ENCODE measurements at regions not wholly inside any gene's neighbourhood (a gene's known extent, or its start where the extent isn't known, plus 50 kb on each side); places are given as distances from the start of the nearest gene placed in this dataset.

GRCh38 chr18:45494811-45495210, 120.5 kb upstream of the SLC14A2 start:
- TF ChIP-seq FOXP2 (optimal IDR thresholded peaks at IDR 0.05; ENCODE audit: control extremely low read depth, extremely low read length, insufficient read depth) (no peak), POLR2AphosphoS5 (IDR thresholded peaks at IDR 0.05; ENCODE audit: borderline replicate concordance, low read depth, low read length) (no peak), EZH2 (IDR thresholded peaks at IDR 0.05) (no peak)
- no peak overlapping the region for H3K4me3 ChIP-seq
- no peak overlapping the region for H3K27ac ChIP-seq
- no peak for DNase-seq (ENCODE audit: low read depth, low spot score)
- no peaks in the 10 kb centered on the region for H3K9me3 ChIP-seq (ENCODE audit: low read depth, low read length)
- no peak overlapping the region for H3K9ac ChIP-seq (ENCODE audit: insufficient read length)
- no peaks in the 10 kb centered on the region for H3K36me3 ChIP-seq (ENCODE audit: insufficient read depth, low read length)

GRCh38 chr18:45496741-45497140, 118.5 kb upstream of the SLC14A2 start:
- H3K36me3 ChIP-seq (ENCODE audit: insufficient read depth, low read length), result no peaks in the 10 kb centered on the region
- no peak overlapping the region for H3K9ac ChIP-seq (ENCODE audit: insufficient read length)
- no peak overlapping the region for H3K4me3 ChIP-seq
- no peaks in the 10 kb centered on the region for H3K9me3 ChIP-seq (ENCODE audit: low read depth, low read length)
- DNase-seq (ENCODE audit: low read depth, low spot score), result no peak
- TF ChIP-seq POLR2AphosphoS5 (IDR thresholded peaks at IDR 0.05; ENCODE audit: borderline replicate concordance, low read depth, low read length) (no peak), FOXP2 (optimal IDR thresholded peaks at IDR 0.05; ENCODE audit: control extremely low read depth, extremely low read length, insufficient read depth) (no peak), EZH2 (IDR thresholded peaks at IDR 0.05) (no peak)
- H3K27ac ChIP-seq, result no peak overlapping the region

- no peak for DNase-seq (ENCODE audit: low read depth, low spot score)
- no peaks in the 10 kb centered on the region for H3K9me3 ChIP-seq (ENCODE audit: low read depth, low read length)
- TF ChIP-seq POLR2AphosphoS5 (IDR thresholded peaks at IDR 0.05; ENCODE audit: borderline replicate concordance, low read depth, low read length) (no peak), FOXP2 (optimal IDR thresholded peaks at IDR 0.05; ENCODE audit: control extremely low read depth, extremely low read length, insufficient read depth) (no peak), EZH2 (IDR thresholded peaks at IDR 0.05) (no peak)
- H3K36me3 ChIP-seq (ENCODE audit: insufficient read depth, low read length), result no peaks in the 10 kb centered on the region
- no peak overlapping the region for H3K4me3 ChIP-seq
- no peak overlapping the region for H3K27ac ChIP-seq
- H3K9ac ChIP-seq (ENCODE audit: insufficient read length), result no peak overlapping the region
These were observed 117.5 kb upstream of the SLC14A2 start for GRCh38 chr18:45497595-45498286.

GRCh38 chr18:45498287-45498658, 117.0 kb upstream of the SLC14A2 start:
- TF ChIP-seq POLR2AphosphoS5 (IDR thresholded peaks at IDR 0.05; ENCODE audit: borderline replicate concordance, low read depth, low read length) (no peak), FOXP2 (optimal IDR thresholded peaks at IDR 0.05; ENCODE audit: control extremely low read depth, extremely low read length, insufficient read depth) (no peak), EZH2 (IDR thresholded peaks at IDR 0.05) (no peak)

GRCh38 chr18:45503990-45504389, 111.3 kb upstream of the SLC14A2 start:
- H3K27ac ChIP-seq, result no peak overlapping the region
- H3K36me3 ChIP-seq (ENCODE audit: insufficient read depth, low read length), result no peaks in the 10 kb centered on the region
- no peak overlapping the region for H3K9ac ChIP-seq (ENCODE audit: insufficient read length)
- TF ChIP-seq POLR2AphosphoS5 (IDR thresholded peaks at IDR 0.05; ENCODE audit: borderline replicate concordance, low read depth, low read length) (no peak), FOXP2 (optimal IDR thresholded peaks at IDR 0.05; ENCODE audit: control extremely low read depth, extremely low read length, insufficient read depth) (no peak), EZH2 (IDR thresholded peaks at IDR 0.05) (no peak)
- H3K4me3 ChIP-seq, result no peak overlapping the region
- H3K9me3 ChIP-seq (ENCODE audit: low read depth, low read length), result no peaks in the 10 kb centered on the region
- no peak for DNase-seq (ENCODE audit: low read depth, low spot score)

More at GRCh38 chr18:45498287-45498658, 117.0 kb upstream of the SLC14A2 start:
- no peaks in the 10 kb centered on the region for H3K9me3 ChIP-seq (ENCODE audit: low read depth, low read length)
- H3K27ac ChIP-seq, result no peak overlapping the region
- H3K4me3 ChIP-seq, result no peak overlapping the region
- H3K9ac ChIP-seq (ENCODE audit: insufficient read length), result no peak overlapping the region
- no peaks in the 10 kb centered on the region for H3K36me3 ChIP-seq (ENCODE audit: insufficient read depth, low read length)
- DNase-seq (ENCODE audit: low read depth, low spot score), result no peak

- DNase-seq (ENCODE audit: low read depth, low spot score), result no peak
- H3K27ac ChIP-seq, result no peak overlapping the region
- no peaks in the 10 kb centered on the region for H3K36me3 ChIP-seq (ENCODE audit: insufficient read depth, low read length)
- H3K4me3 ChIP-seq, result no peak overlapping the region
- H3K9ac ChIP-seq (ENCODE audit: insufficient read length), result no peak overlapping the region
- no peaks in the 10 kb centered on the region for H3K9me3 ChIP-seq (ENCODE audit: low read depth, low read length)
- TF ChIP-seq POLR2AphosphoS5 (IDR thresholded peaks at IDR 0.05; ENCODE audit: borderline replicate concordance, low read depth, low read length) (no peak), FOXP2 (optimal IDR thresholded peaks at IDR 0.05; ENCODE audit: control extremely low read depth, extremely low read length, insufficient read depth) (no peak), EZH2 (IDR thresholded peaks at IDR 0.05) (no peak)
These were observed 109.6 kb upstream of the SLC14A2 start for GRCh38 chr18:45505497-45506206.

GRCh38 chr18:45506951-45507350, 108.3 kb upstream of the SLC14A2 start:
- DNase-seq (ENCODE audit: low read depth, low spot score), result no peak
- Histone ChIP-seq H3K27ac (no peak overlapping the region), H3K36me3 (ENCODE audit: insufficient read depth, low read length) (no peaks in the 10 kb centered on the region), H3K9ac (ENCODE audit: insufficient read length) (no peak overlapping the region), H3K9me3 (ENCODE audit: low read depth, low read length) (no peaks in the 10 kb centered on the region), H3K4me3 (no peak overlapping the region)
- no peak for TF ChIP-seq FOXP2 (optimal IDR thresholded peaks at IDR 0.05; ENCODE audit: control extremely low read depth, extremely low read length, insufficient read depth)
- no peak for TF ChIP-seq POLR2AphosphoS5 (IDR thresholded peaks at IDR 0.05; ENCODE audit: borderline replicate concordance, low read depth, low read length)
- TF ChIP-seq EZH2 (IDR thresholded peaks at IDR 0.05), result no peak

- Histone ChIP-seq H3K36me3 (ENCODE audit: insufficient read depth, low read length) (no peaks in the 10 kb centered on the region), H3K9me3 (ENCODE audit: low read depth, low read length) (no peaks in the 10 kb centered on the region), H3K4me3 (no peak overlapping the region), H3K27ac (no peak overlapping the region), H3K9ac (ENCODE audit: insufficient read length) (no peak overlapping the region)
- TF ChIP-seq FOXP2 (optimal IDR thresholded peaks at IDR 0.05; ENCODE audit: control extremely low read depth, extremely low read length, insufficient read depth) (no peak), EZH2 (IDR thresholded peaks at IDR 0.05) (no peak)
- DNase-seq (ENCODE audit: low read depth, low spot score), result no peak
These were observed 105.7 kb upstream of the SLC14A2 start for GRCh38 chr18:45509535-45509934.
